Loucy (cell line): ENCODE measurements at regions not wholly inside any gene's neighbourhood (a gene's known extent, or its start where the extent isn't known, plus 50 kb on each side); places are given as distances from the start of the nearest gene placed in this dataset.

Experiments used
- H2AFZ ChIP-seq: fragments of 200-600 bp; sonication (generic); 2 replicates; pipeline ENCODE4 v1.6.0; 2016; ENCODE audit warnings: antibody characterized with exemption, mild to moderate bottlenecking, low read length, moderate library complexity
- H3F3A ChIP-seq: fragments of 200-600 bp; 2 replicates; pipeline ENCODE4 v1.6.0; 2016; ENCODE audit warnings: antibody characterized with exemption, low read depth, mild to moderate bottlenecking
- H3K27me3 ChIP-seq: fragments of 200-600 bp; sonication (generic); 2 replicates; pipeline ENCODE4 v1.6.1; 2014; ENCODE audit warnings: low read length, mild to moderate bottlenecking; ENCODE audit not compliant: insufficient read depth, poor library complexity, severe bottlenecking
- H3K36me3 ChIP-seq: fragments of 200-600 bp; sonication (generic); 2 replicates; pipeline ENCODE4 v1.6.1; 2016; ENCODE audit warnings: low read length; ENCODE audit not compliant: insufficient read depth
- H3K4me1 ChIP-seq: fragments of 200-600 bp; sonication (generic); 2 replicates; pipeline ENCODE4 v1.5.1; 2014; ENCODE audit warnings: low read length, mild to moderate bottlenecking; ENCODE audit not compliant: insufficient read depth, poor library complexity, severe bottlenecking
- H3K4me2 ChIP-seq: fragments of 200-600 bp; sonication (generic); 2 replicates; pipeline ENCODE4 v1.6.0; 2014; ENCODE audit warnings: antibody characterized with exemption, low read length, low read depth, mild to moderate bottlenecking; ENCODE audit not compliant: poor library complexity, severe bottlenecking
- H3K4me3 ChIP-seq: fragments of 200-600 bp; sonication (generic); 2 replicates; pipeline ENCODE4 v1.5.1; 2014; ENCODE audit warnings: low read length, mild to moderate bottlenecking, mixed read lengths; ENCODE audit not compliant: poor library complexity, severe bottlenecking
- H3K79me2 ChIP-seq: fragments of 200-600 bp; sonication (generic); 2 replicates; pipeline ENCODE4 v1.6.1; 2014; ENCODE audit warnings: low read length; ENCODE audit not compliant: insufficient read depth
- H3K9ac ChIP-seq: fragments of 200-600 bp; sonication (generic); 2 replicates; pipeline ENCODE4 v1.6.0; 2014; ENCODE audit warnings: mild to moderate bottlenecking, low read depth, low read length, moderate library complexity; ENCODE audit not compliant: poor library complexity, severe bottlenecking
- H3K9me2 ChIP-seq: fragments of 200-600 bp; sonication (generic); replicated peaks from 2 replicates; pipeline ENCODE4 v1.6.1; 2016; ENCODE audit warnings: low read depth, low read length, mixed read lengths
- H3K9me3 ChIP-seq: fragments of 200-600 bp; sonication (generic); 2 replicates; pipeline ENCODE4 v1.6.1; 2014; ENCODE audit warnings: mild to moderate bottlenecking, antibody characterized with exemption, low read length, low read depth; ENCODE audit not compliant: insufficient read depth
- H4K20me1 ChIP-seq: fragments of 200-600 bp; sonication (generic); 2 replicates; pipeline ENCODE4 v1.6.0; 2014; ENCODE audit warnings: antibody characterized with exemption, low read length, mild to moderate bottlenecking; ENCODE audit not compliant: insufficient read depth, poor library complexity, severe bottlenecking
- EZH2phosphoT487 ChIP-seq: fragments of 200-600 bp; IDR thresholded peaks from 2 replicates; pipeline ENCODE4 v1.6.1; 2018; ENCODE audit warnings: antibody characterized with exemption, mild to moderate bottlenecking, moderate library complexity, borderline replicate concordance
- TF ChIP-seq, protein P1 (sequence below): fragments of 200-600 bp; sonication (generic); conservative IDR thresholded peaks from 2 replicates; pipeline ENCODE4 v1.5.1; 2014; ENCODE audit warnings: mild to moderate bottlenecking, antibody characterized with exemption, low read length

DNA sequence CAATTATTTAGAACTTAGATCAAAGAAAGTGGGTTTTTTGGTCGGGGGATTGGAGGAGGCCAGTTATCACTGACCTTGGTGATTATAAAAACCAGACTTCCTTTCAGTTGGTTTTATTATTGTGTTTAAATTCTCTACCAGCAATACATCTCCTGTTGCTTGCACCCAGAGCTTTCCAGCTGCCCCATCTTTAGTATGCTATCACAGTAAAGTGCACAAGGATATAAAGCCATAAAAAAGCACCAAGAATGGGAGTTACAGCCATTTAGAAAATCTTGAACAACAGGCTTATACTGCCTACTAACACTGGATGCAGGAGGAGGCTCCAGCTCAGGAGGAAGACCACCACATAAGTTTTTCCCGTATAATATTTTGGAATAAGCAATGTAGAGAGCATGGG, 148.7 kb upstream of the OSR1 start:
- no peaks in the 10 kb centered on the region for H3K9me2 ChIP-seq
- H2AFZ ChIP-seq = no peak overlapping the region
- H4K20me1 ChIP-seq = no peaks in the 10 kb centered on the region
- no peaks in the 10 kb centered on the region for H3K36me3 ChIP-seq
- no peak overlapping the region for H3K4me2 ChIP-seq
- no peaks in the 10 kb centered on the region for H3K27me3 ChIP-seq
- H3K79me2 ChIP-seq = no peaks in the 10 kb centered on the region
- H3K4me3 ChIP-seq = no peak overlapping the region
- no peak overlapping the region for H3K9ac ChIP-seq
- peaks cover 3% of the 10 kb centered on the region for H3K4me1 ChIP-seq
- TF ChIP-seq, protein P1, sequence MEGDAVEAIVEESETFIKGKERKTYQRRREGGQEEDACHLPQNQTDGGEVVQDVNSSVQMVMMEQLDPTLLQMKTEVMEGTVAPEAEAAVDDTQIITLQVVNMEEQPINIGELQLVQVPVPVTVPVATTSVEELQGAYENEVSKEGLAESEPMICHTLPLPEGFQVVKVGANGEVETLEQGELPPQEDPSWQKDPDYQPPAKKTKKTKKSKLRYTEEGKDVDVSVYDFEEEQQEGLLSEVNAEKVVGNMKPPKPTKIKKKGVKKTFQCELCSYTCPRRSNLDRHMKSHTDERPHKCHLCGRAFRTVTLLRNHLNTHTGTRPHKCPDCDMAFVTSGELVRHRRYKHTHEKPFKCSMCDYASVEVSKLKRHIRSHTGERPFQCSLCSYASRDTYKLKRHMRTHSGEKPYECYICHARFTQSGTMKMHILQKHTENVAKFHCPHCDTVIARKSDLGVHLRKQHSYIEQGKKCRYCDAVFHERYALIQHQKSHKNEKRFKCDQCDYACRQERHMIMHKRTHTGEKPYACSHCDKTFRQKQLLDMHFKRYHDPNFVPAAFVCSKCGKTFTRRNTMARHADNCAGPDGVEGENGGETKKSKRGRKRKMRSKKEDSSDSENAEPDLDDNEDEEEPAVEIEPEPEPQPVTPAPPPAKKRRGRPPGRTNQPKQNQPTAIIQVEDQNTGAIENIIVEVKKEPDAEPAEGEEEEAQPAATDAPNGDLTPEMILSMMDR = no peak
- TF ChIP-seq EZH2phosphoT487 = no peak
- H3K9me3 ChIP-seq = no peaks in the 10 kb centered on the region
- H3F3A ChIP-seq = no peaks in the 10 kb centered on the region

DNA sequence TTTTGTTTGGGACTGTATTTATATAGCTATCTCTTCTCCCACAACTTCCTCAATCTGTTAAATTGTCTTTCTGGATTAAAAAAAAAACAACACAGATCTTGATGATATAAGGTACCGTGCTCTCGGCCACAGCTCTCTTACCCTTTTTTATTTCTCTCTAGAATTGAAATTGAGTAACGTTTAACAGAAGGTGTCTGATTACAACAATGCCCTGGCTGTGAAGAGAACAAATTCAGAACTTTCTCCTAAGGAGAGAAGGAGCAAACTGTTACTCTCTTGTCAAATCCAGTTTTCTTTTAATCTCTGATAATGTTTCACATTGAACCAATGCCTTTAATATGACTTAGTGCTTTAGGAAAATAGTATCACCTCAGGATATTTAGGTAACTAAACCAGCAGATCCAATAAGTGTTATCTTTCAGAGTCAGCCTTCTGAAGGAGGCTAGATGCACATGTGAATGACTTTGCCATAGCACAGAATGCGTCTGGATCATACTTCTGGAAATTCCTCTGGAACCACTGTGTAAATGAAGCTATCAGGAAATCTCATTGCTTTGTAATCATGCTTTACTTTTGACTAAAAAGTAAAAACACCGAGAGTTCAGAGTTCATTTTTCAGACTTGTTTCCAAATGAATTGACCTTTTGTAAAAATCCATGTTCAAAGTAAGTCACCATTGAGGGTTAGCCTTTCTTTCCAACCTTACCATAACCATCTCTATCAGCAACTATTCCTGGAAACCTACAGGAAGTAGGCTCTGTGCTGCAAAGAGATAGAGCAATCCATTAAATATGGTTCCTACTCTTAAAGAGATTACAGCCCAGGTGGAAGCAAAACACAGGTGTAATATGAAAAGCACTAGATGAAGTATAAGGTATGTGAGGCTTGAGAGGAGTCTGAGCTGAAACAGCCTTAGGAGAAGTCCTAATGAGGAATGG, 147.0 kb upstream of the OSR1 start:
- H3K36me3 ChIP-seq = no peaks in the 10 kb centered on the region
- no peak overlapping the region for H3K9ac ChIP-seq
- H4K20me1 ChIP-seq = no peaks in the 10 kb centered on the region
- no peaks in the 10 kb centered on the region for H3K27me3 ChIP-seq
- no peak for TF ChIP-seq EZH2phosphoT487
- TF ChIP-seq, protein P1 = no peak
- H3K9me3 ChIP-seq = no peaks in the 10 kb centered on the region
- no peak overlapping the region for H3K4me3 ChIP-seq
- H3K79me2 ChIP-seq = no peaks in the 10 kb centered on the region
- H2AFZ ChIP-seq = no peak overlapping the region
- no peaks in the 10 kb centered on the region for H3K9me2 ChIP-seq
- H3F3A ChIP-seq = no peaks in the 10 kb centered on the region
- H3K4me2 ChIP-seq = no peak overlapping the region
- H3K4me1 ChIP-seq = peaks cover 3% of the 10 kb centered on the region

DNA sequence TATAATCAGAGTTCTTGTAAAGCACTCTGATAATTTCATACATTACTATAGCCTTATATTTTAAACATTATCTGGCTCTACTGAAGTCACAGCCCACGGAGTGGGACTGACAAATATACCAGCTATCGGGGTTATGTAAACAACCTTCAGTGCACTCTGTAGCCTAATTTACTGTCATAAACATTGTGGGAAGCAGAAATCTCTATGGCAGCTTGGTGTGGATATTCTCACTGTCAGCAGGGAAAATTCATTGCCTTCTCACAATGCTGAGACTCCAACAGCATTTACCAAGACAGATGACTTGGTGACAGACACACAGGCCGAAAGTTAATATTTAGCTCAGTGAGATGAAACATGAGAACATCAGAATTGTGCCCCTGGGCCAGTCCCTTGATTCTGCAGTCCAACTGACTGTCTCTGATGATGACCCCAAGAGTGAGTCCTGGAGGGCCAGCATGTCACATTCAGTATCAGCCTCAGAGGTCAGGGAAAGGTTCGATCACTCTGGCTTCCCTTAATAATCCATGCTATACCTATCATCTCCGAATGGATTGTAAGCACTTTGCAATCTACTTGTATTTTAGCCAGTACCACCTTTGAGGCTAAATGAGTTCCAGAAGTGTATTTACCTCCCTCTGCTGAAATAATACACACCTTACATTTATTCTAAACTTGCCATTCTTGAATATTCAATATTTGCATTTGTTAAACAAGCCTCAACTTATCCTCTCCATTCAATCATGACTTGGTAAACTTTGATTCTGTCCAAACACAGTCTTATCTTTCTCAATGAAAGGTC, 146.2 kb upstream of the OSR1 start:
- H2AFZ ChIP-seq = no peak overlapping the region
- H3K4me3 ChIP-seq = no peak overlapping the region
- H3K9ac ChIP-seq = no peak overlapping the region

More for the DNA sequence above, 146.2 kb upstream of the OSR1 start:
- Histone ChIP-seq H3K36me3 (no peaks in the 10 kb centered on the region), H4K20me1 (no peaks in the 10 kb centered on the region), H3K9me3 (no peaks in the 10 kb centered on the region), H3F3A (no peaks in the 10 kb centered on the region), H3K27me3 (no peaks in the 10 kb centered on the region), H3K9me2 (no peaks in the 10 kb centered on the region), H3K4me2 (no peak overlapping the region), H3K4me1 (peaks cover 3% of the 10 kb centered on the region), H3K79me2 (no peaks in the 10 kb centered on the region)
- TF ChIP-seq, protein P1 = no peak
- no peak for TF ChIP-seq EZH2phosphoT487
